Type B pancreatic cell (in vitro differentiated cells): ENCODE measurements at regions not wholly inside any gene's neighbourhood (a gene's known extent, or its start where the extent isn't known, plus 50 kb on each side); places are given as distances from the start of the nearest gene placed in this dataset.

Source experiments
- DNase-seq: peaks from one replicate; pipeline ENCODE4 v3.0.0; 2021; ENCODE audit warnings: mixed read lengths; ENCODE audit not compliant: unreplicated experiment; ENCODE audit errors: extremely low spot score
- H3K27ac Mint-ChIP-seq: 2 replicates; pipeline ENCODE4 v1.8.0; 2021; ENCODE audit warnings: mild to moderate bottlenecking, mixed read lengths
- H3K27me3 Mint-ChIP-seq: 2 replicates; pipeline ENCODE4 v1.8.0; 2021; ENCODE audit warnings: mixed read lengths
- H3K36me3 Mint-ChIP-seq: 2 replicates; pipeline ENCODE4 v1.8.0; 2021; ENCODE audit warnings: mixed read lengths
- H3K4me1 Mint-ChIP-seq: one replicate; pipeline ENCODE4 v1.8.0; 2021; ENCODE audit warnings: mixed read lengths; ENCODE audit not compliant: unreplicated experiment
- H3K4me3 Mint-ChIP-seq: 2 replicates; pipeline ENCODE4 v1.8.0; 2021; ENCODE audit warnings: mild to moderate bottlenecking, mixed read lengths
- H3K9me3 Mint-ChIP-seq: 2 replicates; pipeline ENCODE4 v1.8.0; 2021; ENCODE audit warnings: mixed read lengths
- CTCF ChIP-seq: fragments of 200-600 bp; sonication (generic); conservative IDR thresholded peaks from 2 replicates; pipeline ENCODE4 v1.5.0; 2021; ENCODE audit warnings: antibody characterized with exemption, mild to moderate bottlenecking

DNA sequence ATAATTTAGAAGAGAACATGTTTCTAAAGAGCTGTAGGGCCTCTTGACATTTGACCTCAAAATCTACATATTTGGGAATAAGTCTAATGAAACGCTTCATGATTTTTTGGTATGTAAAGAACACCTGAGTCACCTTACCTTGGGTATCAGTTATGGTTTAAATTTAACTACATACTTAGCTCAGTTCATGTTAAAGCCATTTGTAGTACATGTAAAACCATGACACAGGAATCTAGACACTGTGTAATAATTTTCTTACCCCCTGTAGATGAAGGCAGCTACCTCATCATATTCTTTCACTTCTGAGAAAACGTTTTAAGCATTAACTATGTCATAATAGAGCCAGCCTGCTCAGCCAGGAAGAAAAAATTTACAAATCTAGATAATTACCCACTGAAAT lies 105.8 kb upstream of the CPNE8 start:
- H3K27me3 Mint-ChIP-seq, result no peaks in the 10 kb centered on the region
- DNase-seq, result no peak
- H3K4me3 Mint-ChIP-seq, result no peak overlapping the region
- H3K36me3 Mint-ChIP-seq, result no peaks in the 10 kb centered on the region
- H3K4me1 Mint-ChIP-seq, result no peaks in the 10 kb centered on the region
- no peak for TF ChIP-seq CTCF
- no peaks in the 10 kb centered on the region for H3K9me3 Mint-ChIP-seq
- H3K27ac Mint-ChIP-seq, result no peak overlapping the region

- Mint-ChIP-seq H3K4me3 (no peak overlapping the region), H3K36me3 (no peaks in the 10 kb centered on the region), H3K9me3 (no peaks in the 10 kb centered on the region), H3K27ac (no peak overlapping the region), H3K4me1 (no peaks in the 10 kb centered on the region), H3K27me3 (no peaks in the 10 kb centered on the region)
- no peak for TF ChIP-seq CTCF
- no peak for DNase-seq
Measured at GRCh38 chr12:39010406-39010805, 105.0 kb upstream of the CPNE8 start.

DNA sequence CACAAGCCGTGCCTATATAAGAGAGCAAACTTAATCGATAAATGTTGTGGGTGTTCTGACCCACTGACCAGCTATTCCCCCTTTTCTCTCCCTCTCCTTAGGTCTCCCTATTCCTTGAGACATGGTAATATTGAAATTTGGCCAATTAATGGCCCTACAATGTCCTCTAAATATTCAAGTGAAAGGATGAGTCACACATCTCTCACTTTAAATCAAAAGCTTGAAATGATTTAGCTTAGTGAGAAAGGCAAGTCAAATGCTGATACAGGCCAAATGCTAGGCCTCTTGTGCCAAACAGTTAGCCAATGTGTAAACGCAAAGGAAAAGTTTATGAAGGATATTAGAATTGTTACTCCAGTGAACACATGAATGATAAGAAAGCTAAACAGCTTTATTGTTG lies 102.2 kb upstream of the CPNE8 start:
- Mint-ChIP-seq H3K9me3 (no peaks in the 10 kb centered on the region), H3K36me3 (no peaks in the 10 kb centered on the region), H3K4me1 (no peaks in the 10 kb centered on the region), H3K27ac (no peak overlapping the region), H3K27me3 (peaks cover under 1% of the 10 kb centered on the region), H3K4me3 (no peak overlapping the region)
- no peak for TF ChIP-seq CTCF
- no peak for DNase-seq

- no peak for DNase-seq
- Mint-ChIP-seq H3K36me3 (no peaks in the 10 kb centered on the region), H3K4me1 (no peaks in the 10 kb centered on the region), H3K27ac (no peak overlapping the region), H3K9me3 (no peaks in the 10 kb centered on the region), H3K4me3 (no peak overlapping the region), H3K27me3 (peaks cover 4% of the 10 kb centered on the region)
- no peak for TF ChIP-seq CTCF
Measured at GRCh38 chr12:39006286-39006685, 100.9 kb upstream of the CPNE8 start.

DNA sequence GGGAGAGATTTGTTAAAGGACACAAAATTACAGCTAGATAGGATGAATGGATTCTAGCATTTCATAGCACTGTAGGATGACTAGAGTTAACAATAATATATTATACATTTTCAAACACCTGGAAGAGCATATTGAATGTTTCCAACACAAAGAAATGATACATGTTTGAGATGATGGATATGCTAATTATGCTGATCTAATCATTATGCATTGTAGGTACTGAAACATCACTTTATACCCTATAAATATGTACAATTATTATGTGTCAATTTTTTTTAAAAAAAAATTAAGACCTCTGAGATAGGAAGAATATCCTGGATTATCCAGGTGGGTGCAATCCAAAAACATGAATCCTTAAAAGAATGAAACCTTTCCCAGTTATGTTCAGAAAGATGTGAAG lies 100.3 kb upstream of the CPNE8 start:
- DNase-seq, result no peak
- Mint-ChIP-seq H3K4me1 (no peaks in the 10 kb centered on the region), H3K27ac (no peak overlapping the region), H3K27me3 (peaks cover 4% of the 10 kb centered on the region), H3K4me3 (no peak overlapping the region), H3K9me3 (no peaks in the 10 kb centered on the region), H3K36me3 (no peaks in the 10 kb centered on the region)
- no peak for TF ChIP-seq CTCF

DNA sequence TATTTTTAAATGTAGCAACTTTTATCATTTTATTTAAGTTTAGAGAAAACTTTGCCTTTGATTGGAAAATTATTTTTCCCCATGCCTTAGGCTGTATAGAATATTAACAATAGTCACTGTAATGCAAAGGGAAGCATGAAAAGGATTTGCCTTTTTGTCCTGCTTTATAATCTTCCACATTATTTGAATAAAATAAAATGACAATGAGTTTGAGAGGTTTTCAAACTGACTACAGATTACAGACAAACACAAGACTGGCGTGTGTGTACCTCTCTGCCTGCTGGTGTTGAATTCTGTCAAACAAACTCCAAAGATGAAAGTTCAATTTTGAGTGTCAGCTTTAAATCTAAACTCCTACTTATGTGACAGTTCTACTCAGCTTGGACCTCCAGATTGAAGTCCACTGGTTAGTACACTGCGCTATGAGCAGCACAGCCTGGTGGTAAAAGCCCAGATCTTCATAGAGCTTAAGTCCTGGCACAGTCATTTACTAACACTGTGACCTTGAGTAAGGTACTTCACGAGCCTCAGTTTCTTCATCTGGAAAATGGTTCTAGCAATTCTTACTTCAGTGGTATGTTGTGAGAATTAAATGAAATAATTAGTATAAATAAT lies 98.3 kb upstream of the CPNE8 start:
- TF ChIP-seq CTCF, result no peak
- no peaks in the 10 kb centered on the region for H3K9me3 Mint-ChIP-seq
- H3K27me3 Mint-ChIP-seq, result peaks cover 4% of the 10 kb centered on the region
- no peak for DNase-seq
- no peaks in the 10 kb centered on the region for H3K4me1 Mint-ChIP-seq
- no peak overlapping the region for H3K27ac Mint-ChIP-seq
- H3K36me3 Mint-ChIP-seq, result no peaks in the 10 kb centered on the region
- H3K4me3 Mint-ChIP-seq, result no peak overlapping the region
